Choroid plexus epithelial cell (primary cell): ENCODE measurements at regions not wholly inside any gene's neighbourhood (a gene's known extent, or its start where the extent isn't known, plus 50 kb on each side); places are given as distances from the start of the nearest gene placed in this dataset.

ENCODE experiments used
- DNase-seq: peaks from one replicate; pipeline ENCODE4 v3.0.0-alpha.2; 2010; ENCODE audit warnings: low read depth
- H3K4me3 ChIP-seq: 2 replicates; pipeline ENCODE4 v1.5.1; 2011; ENCODE audit warnings: low read depth, mild to moderate bottlenecking, control low read depth, low read length, moderate library complexity
- CTCF ChIP-seq: conservative IDR thresholded peaks from 2 replicates; pipeline ENCODE4 v1.5.1; 2011; ENCODE audit warnings: low read depth, mild to moderate bottlenecking, control low read depth, inconsistent platforms, low read length, moderate library complexity

GRCh38 chr14:50018201-50018932 is 98.0 kb downstream of the VCPKMT start:
- no peak for TF ChIP-seq CTCF
- DNase-seq = peak; percentile 74
- H3K4me3 ChIP-seq = no peak overlapping the region

GRCh38 chr14:50018933-50019210 is 97.5 kb downstream of the VCPKMT start:
- DNase-seq = no peak
- TF ChIP-seq CTCF = no peak
- H3K4me3 ChIP-seq = no peak overlapping the region

GRCh38 chr14:50020184-50020583 is 96.2 kb downstream of the VCPKMT start:
- no peak for TF ChIP-seq CTCF
- no peak overlapping the region for H3K4me3 ChIP-seq
- no peak for DNase-seq

GRCh38 chr14:50020799-50021198 is 95.6 kb downstream of the VCPKMT start:
- no peak overlapping the region for H3K4me3 ChIP-seq
- no peak for TF ChIP-seq CTCF
- peak; percentile 19 for DNase-seq

- TF ChIP-seq CTCF = no peak
- DNase-seq = no peak
- no peak overlapping the region for H3K4me3 ChIP-seq
These were observed 94.9 kb downstream of the VCPKMT start for GRCh38 chr14:50021261-50022031.

- no peak for DNase-seq
- TF ChIP-seq CTCF = no peak
These were observed 93.7 kb downstream of the VCPKMT start for GRCh38 chr14:50022661-50023060.

More at GRCh38 chr14:50022661-50023060, 93.7 kb downstream of the VCPKMT start:
- no peak overlapping the region for H3K4me3 ChIP-seq
